Nucleus accumbens (tissue), 56 donors: ENCODE measurements at regions not wholly inside any gene's neighbourhood (a gene's known extent, or its start where the extent isn't known, plus 50 kb on each side); places are given as distances from the start of the nearest gene placed in this dataset.

Experiments used
- DNase-seq, 56 donors: peaks; one replicate each; lab custom pipeline; 2025; lab: John Stamatoyannopoulos, UW

GRCh38 chrX:3257471-3257870 is 89.0 kb downstream of the MXRA5 start:
- no peak for DNase-seq

- no peak for DNase-seq
These were observed 89.6 kb downstream of the MXRA5 start for GRCh38 chrX:3256868-3257267.

GRCh38 chrX:3252744-3253143 is 93.7 kb downstream of the MXRA5 start:
- DNase-seq = peak in 7 of 56 donors; percentile 0 to 6 (median 2)

GRCh38 chrX:3250966-3251365 is 95.5 kb downstream of the MXRA5 start:
- DNase-seq = no peak

GRCh38 chrX:3244955-3245354 is 101.5 kb downstream of the MXRA5 start:
- peak in 1 of 56 donors; percentile 0 for DNase-seq

GRCh38 chrX:3244203-3244743 is 102.2 kb downstream of the MXRA5 start:
- no peak for DNase-seq

GRCh38 chrX:3232262-3232923 is 114.1 kb downstream of the MXRA5 start:
- no peak for DNase-seq

GRCh38 chrX:3231766-3232165 is 114.7 kb downstream of the MXRA5 start:
- DNase-seq = no peak

- DNase-seq = no peak
These were observed 116.0 kb downstream of the MXRA5 start for GRCh38 chrX:3230496-3230895.

- no peak for DNase-seq
These were observed 118.9 kb downstream of the MXRA5 start for GRCh38 chrX:3227526-3227925.

GRCh38 chrX:3226087-3226486 is 120.4 kb downstream of the MXRA5 start:
- no peak for DNase-seq

- no peak for DNase-seq
These were observed 124.8 kb downstream of the MXRA5 start for GRCh38 chrX:3221643-3222042.

GRCh38 chrX:3219667-3220066 is 126.8 kb downstream of the MXRA5 start:
- no peak for DNase-seq

- no peak for DNase-seq
These were observed 127.2 kb downstream of the MXRA5 start for GRCh38 chrX:3219231-3219630.

GRCh38 chrX:3218442-3218841 is 128.0 kb downstream of the MXRA5 start:
- DNase-seq = no peak

- DNase-seq = no peak
These were observed 129.8 kb downstream of the MXRA5 start for GRCh38 chrX:3216581-3217180.

- DNase-seq = no peak
These were observed 131.2 kb downstream of the MXRA5 start for GRCh38 chrX:3215249-3215648.

GRCh38 chrX:3206314-3206713 is 140.1 kb downstream of the MXRA5 start:
- no peak for DNase-seq

GRCh38 chrX:3204606-3205005 is 141.8 kb downstream of the MXRA5 start:
- DNase-seq = no peak

- no peak for DNase-seq
These were observed 150.6 kb downstream of the MXRA5 start for GRCh38 chrX:3195845-3196244.

- DNase-seq = no peak
These were observed 151.6 kb downstream of the ARSF start for GRCh38 chrX:3192835-3193234.

- no peak for DNase-seq
These were observed 150.5 kb downstream of the ARSF start for GRCh38 chrX:3191796-3192195.
